ENCODE measurements at regions not wholly inside any gene's neighbourhood (a gene's known extent, or its start where the extent isn't known, plus 50 kb on each side); places are given as distances from the start of the nearest gene placed in this dataset.

GRCh38 chr9:89768650-89769071, 163.8 kb downstream of the GADD45G start:
- DNase-seq (ENCODE audit: low spot score): no peak

GRCh38 chr9:89770531-89771174, 165.8 kb downstream of the GADD45G start:
- no peak for DNase-seq (ENCODE audit: low spot score)

- DNase-seq (ENCODE audit: low spot score): no peak
These were observed 166.4 kb downstream of the GADD45G start for GRCh38 chr9:89771205-89771604.

- no peak for DNase-seq (ENCODE audit: low spot score)
These were observed 168.4 kb downstream of the GADD45G start for GRCh38 chr9:89773170-89773569.

GRCh38 chr9:89774858-89775370, 170.1 kb downstream of the GADD45G start:
- no peak for DNase-seq (ENCODE audit: low spot score)

- no peak for DNase-seq (ENCODE audit: low spot score)
These were observed 170.8 kb downstream of the GADD45G start for GRCh38 chr9:89775641-89776040.

GRCh38 chr9:89776795-89777525, 172.1 kb downstream of the GADD45G start:
- no peak for DNase-seq (ENCODE audit: low spot score)

- no peak for DNase-seq (ENCODE audit: low spot score)
These were observed 172.7 kb downstream of the GADD45G start for GRCh38 chr9:89777544-89777943.

- no peak for DNase-seq (ENCODE audit: low spot score)
These were observed 173.6 kb downstream of the GADD45G start for GRCh38 chr9:89778100-89779090.

- no peak for DNase-seq (ENCODE audit: low spot score)
These were observed 174.8 kb downstream of the GADD45G start for GRCh38 chr9:89779405-89780203.

- DNase-seq (ENCODE audit: low spot score): no peak
These were observed 176.1 kb downstream of the GADD45G start for GRCh38 chr9:89780959-89781358.

GRCh38 chr9:89781838-89782540, 177.2 kb downstream of the GADD45G start:
- DNase-seq (ENCODE audit: low spot score): no peak

GRCh38 chr9:89786655-89787054, 181.8 kb downstream of the GADD45G start:
- no peak for DNase-seq (ENCODE audit: low spot score)

GRCh38 chr9:89787595-89787994, 182.8 kb downstream of the GADD45G start:
- no peak for DNase-seq (ENCODE audit: low spot score)

- DNase-seq (ENCODE audit: low spot score): no peak
These were observed 183.6 kb downstream of the GADD45G start for GRCh38 chr9:89788434-89788833.

GRCh38 chr9:89789922-89790510, 185.2 kb downstream of the GADD45G start:
- no peak for DNase-seq (ENCODE audit: low spot score)

- no peak for DNase-seq (ENCODE audit: low spot score)
These were observed 185.8 kb downstream of the GADD45G start for GRCh38 chr9:89790542-89791109.

- DNase-seq (ENCODE audit: low spot score): no peak
These were observed 186.9 kb downstream of the GADD45G start for GRCh38 chr9:89791754-89792153.

GRCh38 chr9:89792189-89793123, 187.6 kb downstream of the GADD45G start:
- no peak for DNase-seq (ENCODE audit: low spot score)

Measured in CD4-positive, alpha-beta T cell treated with Interleukin-2 at 100 ng/mL for 4 hours (primary cell).